Caco-2 (cell line): ENCODE measurements at regions not wholly inside any gene's neighbourhood (a gene's known extent, or its start where the extent isn't known, plus 50 kb on each side); places are given as distances from the start of the nearest gene placed in this dataset.

Experiments
- BruUV-seq: library from RNA; stranded (reverse); fragments of 400-500 nt; replicated peaks from 2 replicates; lab custom pipeline; 2021; lab: Mats Ljungman, UMichigan
- CTCF ChIA-PET: fragments of 300-600 bp; sonication (Branson Sonifier 250); formaldehyde crosslinking; loops from one replicate; lab custom pipeline; 2022; ENCODE audit warnings: antibody characterized with exemption; lab: Charles Lee
- POLR2A ChIA-PET: fragments of 300-600 bp; sonication (Branson Sonifier 250); formaldehyde crosslinking; loops from one replicate; lab custom pipeline; 2022; ENCODE audit warnings: antibody characterized with exemption; lab: Charles Lee
- DNase-seq, 2 experiments: peaks; one replicate each; pipeline versions ENCODE4 v3.0.0 to v3.0.0-alpha.2; 2020 to 2022
- H3K27me3 ChIP-seq: replicated peaks from 2 replicates; pipeline ENCODE4 v1.6.0; 2011; ENCODE audit warnings: low read length; ENCODE audit not compliant: control insufficient read depth, insufficient read depth
- H3K36me3 ChIP-seq: 2 replicates; pipeline ENCODE4 v1.5.1; 2011; ENCODE audit warnings: low read length; ENCODE audit not compliant: control insufficient read depth, insufficient read depth
- H3K4me1 ChIP-seq: fragments of 250-450 bp; sonication (Bioruptor Pico); 2 replicates; pipeline ENCODE4 v1.5.1; 2020; ENCODE audit warnings: mild to moderate bottlenecking
- H3K4me3 ChIP-seq: 2 replicates; pipeline ENCODE4 v1.5.1; 2011; ENCODE audit warnings: low read depth, mild to moderate bottlenecking, control low read depth, low read length
- H3K9me3 ChIP-seq: fragments of 250-450 bp; sonication (Bioruptor Pico); 2 replicates; pipeline ENCODE4 v1.5.1; 2020; ENCODE audit warnings: mild to moderate bottlenecking, moderate library complexity
- H3K27ac Mint-ChIP-seq: one replicate; pipeline ENCODE4 v1.8.0; 2022; ENCODE audit warnings: mixed read lengths; ENCODE audit not compliant: unreplicated experiment
- H3K27me3 Mint-ChIP-seq: one replicate; pipeline ENCODE4 v1.8.0; 2022; ENCODE audit warnings: mixed read lengths; ENCODE audit not compliant: insufficient read depth, unreplicated experiment
- H3K36me3 Mint-ChIP-seq: one replicate; pipeline ENCODE4 v1.8.0; 2022; ENCODE audit warnings: mild to moderate bottlenecking, mixed read lengths; ENCODE audit not compliant: insufficient read depth, unreplicated experiment
- H3K4me1 Mint-ChIP-seq: one replicate; pipeline ENCODE4 v1.8.0; 2022; ENCODE audit warnings: low read depth, mixed read lengths; ENCODE audit not compliant: unreplicated experiment
- H3K4me3 Mint-ChIP-seq: one replicate; pipeline ENCODE4 v1.8.0; 2022; ENCODE audit warnings: mild to moderate bottlenecking, moderate library complexity, mixed read lengths; ENCODE audit not compliant: unreplicated experiment
- H3K9me3 Mint-ChIP-seq: one replicate; pipeline ENCODE4 v1.8.0; 2022; ENCODE audit warnings: mixed read lengths; ENCODE audit not compliant: unreplicated experiment
- intact Hi-C: fragments of 100-400 bp; cut with micrococcal nuclease; formaldehyde crosslinking; loops from one replicate; pipeline ENCODE4 v1.10.0; 2022; ENCODE audit not compliant: unreplicated experiment
- TF ChIP-seq, protein P1 (sequence below), 2 experiments: fragments of 200-600 bp in 1 of 2; IDR thresholded peaks; 1 replicate in 1 of 2; 2 replicates in 1 of 2; pipeline versions ENCODE4 v1.5.1 to v1.8.0; 2011 to 2022; ENCODE audit warnings: antibody characterized with exemption in 1 of 2, control low read depth in 1 of 2, inconsistent platforms in 1 of 2, low read depth in 1 of 2, low read length in 1 of 2, mild to moderate bottlenecking in 1 of 2, moderate library complexity in 1 of 2; ENCODE audit not compliant: insufficient read depth in 1 of 2, severe bottlenecking in 1 of 2, unreplicated experiment in 1 of 2

DNA sequence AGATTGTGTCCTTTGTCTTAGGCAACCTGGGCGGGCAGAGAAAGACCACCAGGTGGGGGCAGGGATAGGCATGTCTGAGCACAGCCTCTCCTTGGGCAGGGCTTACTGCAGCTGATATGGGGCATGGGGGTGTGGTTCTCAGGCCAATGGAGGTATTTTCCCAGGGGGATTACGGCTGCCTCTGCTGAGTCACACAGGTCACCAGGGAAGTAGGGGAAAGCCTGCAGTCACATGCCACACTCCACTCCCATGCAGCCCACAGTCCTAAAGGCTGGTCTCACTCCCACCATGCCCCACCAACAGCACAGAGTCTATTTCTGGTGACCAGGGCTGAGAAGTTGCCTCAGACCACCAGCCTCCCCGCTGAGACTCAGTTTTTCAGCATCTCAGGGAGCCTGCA is 466.4 kb downstream of the DIPK2A start:
- intact Hi-C loops, result no loop called here
- Mint-ChIP-seq H3K36me3 (no peaks in the 10 kb centered on the region), H3K9me3 (no peaks in the 10 kb centered on the region), H3K4me3 (no peak overlapping the region), H3K27ac (no peak overlapping the region), H3K27me3 (no peaks in the 10 kb centered on the region), H3K4me1 (no peaks in the 10 kb centered on the region)
- Histone ChIP-seq H3K9me3 (peaks cover 3% of the 10 kb centered on the region; the same call in 1 of the 2 replicates), H3K27me3 (no peaks in the 10 kb centered on the region), H3K36me3 (no peaks in the 10 kb centered on the region), H3K4me3 (no peak overlapping the region), H3K4me1 (no peaks in the 10 kb centered on the region)
- TF ChIP-seq, protein P1, sequence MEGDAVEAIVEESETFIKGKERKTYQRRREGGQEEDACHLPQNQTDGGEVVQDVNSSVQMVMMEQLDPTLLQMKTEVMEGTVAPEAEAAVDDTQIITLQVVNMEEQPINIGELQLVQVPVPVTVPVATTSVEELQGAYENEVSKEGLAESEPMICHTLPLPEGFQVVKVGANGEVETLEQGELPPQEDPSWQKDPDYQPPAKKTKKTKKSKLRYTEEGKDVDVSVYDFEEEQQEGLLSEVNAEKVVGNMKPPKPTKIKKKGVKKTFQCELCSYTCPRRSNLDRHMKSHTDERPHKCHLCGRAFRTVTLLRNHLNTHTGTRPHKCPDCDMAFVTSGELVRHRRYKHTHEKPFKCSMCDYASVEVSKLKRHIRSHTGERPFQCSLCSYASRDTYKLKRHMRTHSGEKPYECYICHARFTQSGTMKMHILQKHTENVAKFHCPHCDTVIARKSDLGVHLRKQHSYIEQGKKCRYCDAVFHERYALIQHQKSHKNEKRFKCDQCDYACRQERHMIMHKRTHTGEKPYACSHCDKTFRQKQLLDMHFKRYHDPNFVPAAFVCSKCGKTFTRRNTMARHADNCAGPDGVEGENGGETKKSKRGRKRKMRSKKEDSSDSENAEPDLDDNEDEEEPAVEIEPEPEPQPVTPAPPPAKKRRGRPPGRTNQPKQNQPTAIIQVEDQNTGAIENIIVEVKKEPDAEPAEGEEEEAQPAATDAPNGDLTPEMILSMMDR (IDR thresholded peaks at IDR 0.05; ENCODE audit: insufficient read depth in 1 of 2, low read depth in 1 of 2, low read length in 1 of 2, severe bottlenecking in 1 of 2, unreplicated experiment in 1 of 2), result no peak
- DNase-seq, result no peak
- ChIA-PET POLR2A (no interaction called here), CTCF (no interaction called here)
- no TSS peak for BruUV-seq

DNA sequence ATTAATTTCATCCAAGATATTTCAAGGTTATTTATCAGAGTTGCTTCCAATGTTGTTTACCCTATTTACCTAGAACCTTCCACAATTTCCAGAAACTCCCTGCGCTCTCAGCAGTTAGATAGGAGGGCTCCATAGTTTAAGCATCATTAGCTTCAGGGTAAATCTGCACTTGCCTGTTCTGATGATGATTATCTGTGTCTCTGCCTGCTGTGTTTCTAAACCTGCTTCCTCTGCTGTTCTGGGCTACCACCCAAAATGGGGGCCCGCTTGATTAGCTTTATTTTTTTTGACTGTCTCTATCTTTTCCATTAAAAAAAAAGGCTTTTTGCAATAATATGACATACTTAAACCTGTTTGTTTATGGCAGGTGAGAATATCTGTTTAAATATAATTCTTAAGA is 472.4 kb downstream of the DIPK2A start:
- POLR2A ChIA-PET, result no interaction called here
- H3K36me3 ChIP-seq, result no peaks in the 10 kb centered on the region
- no peaks in the 10 kb centered on the region for H3K4me1 ChIP-seq
- no peaks in the 10 kb centered on the region for H3K27me3 ChIP-seq
- no peak for DNase-seq
- H3K27ac Mint-ChIP-seq, result no peak overlapping the region
- TF ChIP-seq, protein P1 (IDR thresholded peaks at IDR 0.05; ENCODE audit: insufficient read depth in 1 of 2, low read depth in 1 of 2, low read length in 1 of 2, severe bottlenecking in 1 of 2, unreplicated experiment in 1 of 2), result no peak
- H3K4me3 Mint-ChIP-seq, result no peak overlapping the region
- H3K4me1 Mint-ChIP-seq, result no peaks in the 10 kb centered on the region
- no peaks in the 10 kb centered on the region for H3K9me3 ChIP-seq
- no peak overlapping the region for H3K4me3 ChIP-seq
- H3K9me3 Mint-ChIP-seq, result no peaks in the 10 kb centered on the region
- BruUV-seq, result no TSS peak
- no peaks in the 10 kb centered on the region for H3K27me3 Mint-ChIP-seq
- H3K36me3 Mint-ChIP-seq, result no peaks in the 10 kb centered on the region
- intact Hi-C loops, result no loop called here
- CTCF ChIA-PET, result no interaction called here

DNA sequence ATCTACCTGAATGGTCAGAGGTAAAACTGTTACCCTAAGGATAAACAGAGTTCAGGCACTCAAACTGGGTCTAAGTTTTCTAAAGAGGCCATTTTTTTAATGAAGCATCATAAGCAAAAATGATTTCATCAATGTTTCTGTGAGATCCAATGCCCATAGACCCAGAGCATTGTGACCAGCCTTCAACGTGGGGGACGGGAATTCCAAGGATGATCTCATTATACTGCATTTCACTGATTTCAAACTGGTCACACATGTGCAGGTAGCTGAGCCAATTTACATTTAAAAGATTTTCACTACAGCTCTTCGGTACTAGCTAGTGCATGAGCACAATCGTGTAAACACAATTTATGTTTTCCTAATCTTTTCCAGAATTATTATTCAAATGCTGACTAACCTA is 472.9 kb downstream of the DIPK2A start:
- Histone ChIP-seq H3K9me3 (no peaks in the 10 kb centered on the region), H3K36me3 (no peaks in the 10 kb centered on the region), H3K4me1 (no peaks in the 10 kb centered on the region), H3K4me3 (no peak overlapping the region), H3K27me3 (no peaks in the 10 kb centered on the region)
- Mint-ChIP-seq H3K27ac (no peak overlapping the region), H3K36me3 (no peaks in the 10 kb centered on the region), H3K27me3 (no peaks in the 10 kb centered on the region), H3K9me3 (no peaks in the 10 kb centered on the region), H3K4me3 (no peak overlapping the region), H3K4me1 (no peaks in the 10 kb centered on the region)
- intact Hi-C loops, result no loop called here
- ChIA-PET POLR2A (no interaction called here), CTCF (no interaction called here)
- TF ChIP-seq, protein P1 (IDR thresholded peaks at IDR 0.05; ENCODE audit: insufficient read depth in 1 of 2, low read depth in 1 of 2, low read length in 1 of 2, severe bottlenecking in 1 of 2, unreplicated experiment in 1 of 2), result no peak
- BruUV-seq, result no TSS peak
- no peak for DNase-seq
